HepG2 (cell line): ENCODE measurements at regions not wholly inside any gene's neighbourhood (a gene's known extent, or its start where the extent isn't known, plus 50 kb on each side); places are given as distances from the start of the nearest gene placed in this dataset.

Experiments
- HCFC1 ChIP-seq: fragments of 150-350 bp; IDR thresholded peaks from 2 replicates; pipeline ENCODE4 v1.6.1; 2014; ENCODE audit warnings: low read depth, low read length
- MZF1 ChIP-seq: sonication (generic); formaldehyde crosslinking; IDR thresholded peaks from 2 replicates; pipeline ENCODE4 v1.8.1; 2023; ENCODE audit warnings: mild to moderate bottlenecking, missing genetic modification reagents, borderline replicate concordance
- ZBTB20 ChIP-seq: sonication (generic); formaldehyde crosslinking; IDR thresholded peaks from 2 replicates; pipeline ENCODE4 v1.8.1; 2023; ENCODE audit warnings: missing genetic modification reagents, low read depth, mild to moderate bottlenecking, borderline replicate concordance
- ZNF121 ChIP-seq: sonication (generic); formaldehyde crosslinking; IDR thresholded peaks from 2 replicates; pipeline ENCODE4 v1.5.0; 2020; ENCODE audit warnings: mild to moderate bottlenecking, missing genetic modification reagents
- ZNF350 ChIP-seq: sonication (generic); formaldehyde crosslinking; IDR thresholded peaks from 2 replicates; pipeline ENCODE4 v1.4.0; 2020; ENCODE audit warnings: mild to moderate bottlenecking, low read depth, missing genetic modification reagents, borderline replicate concordance

DNA sequence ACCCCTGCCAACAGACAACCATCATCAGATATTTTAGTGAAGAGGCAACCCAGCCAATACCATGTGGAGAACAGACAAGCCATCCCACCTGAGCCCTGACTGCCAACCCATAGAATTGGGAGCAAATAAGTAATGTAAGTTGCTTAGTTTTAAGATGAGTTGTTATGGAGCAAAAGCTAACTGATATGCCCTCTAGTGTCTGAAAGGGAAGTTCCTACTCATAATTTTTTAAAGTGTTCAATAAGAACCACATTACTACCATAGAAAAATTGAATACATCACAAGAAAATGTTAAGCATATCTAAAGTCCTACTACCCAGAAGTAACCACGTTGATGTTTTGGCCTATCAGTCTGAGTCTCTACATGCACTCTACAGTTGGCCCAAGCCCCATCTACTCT, 50.8 kb upstream of the SLC36A4 start:
- TF ChIP-seq ZNF350 (CRISPR knock-in tag) (no peak), ZNF121 (CRISPR knock-in tag) (no peak), HCFC1 (no peak), ZBTB20 (no peak), MZF1 (CRISPR knock-in tag) (no peak)
